Esophagus squamous epithelium (tissue), 4 donors: ENCODE measurements at regions not wholly inside any gene's neighbourhood (a gene's known extent, or its start where the extent isn't known, plus 50 kb on each side); places are given as distances from the start of the nearest gene placed in this dataset.

ENCODE experiments used
- CTCF ChIP-seq, 6 experiments: fragments of 450-650 bp in 4 of 6; fragments of 200-600 bp in 2 of 6; sonication (generic) in 2 of 6; IDR thresholded peaks; one replicate each; pipeline ENCODE4 v1.5.1; 2016 to 2019; ENCODE audit warnings: antibody characterized with exemption in 6 of 6, mild to moderate bottlenecking in 4 of 6, moderate library complexity in 4 of 6
- POLR2A ChIP-seq, 4 donors: fragments of 450-650 bp; IDR thresholded peaks; one replicate each; pipeline ENCODE4 v1.6.1; 2017; ENCODE audit warnings: antibody characterized with exemption in 4 of 4, mild to moderate bottlenecking in 4 of 4, moderate library complexity in 3 of 4

GRCh38 chr5:166018716-166019115, 2272.7 kb upstream of the WWC1 start:
- no peak for TF ChIP-seq CTCF (IDR thresholded peaks at IDR 0.05)
- TF ChIP-seq POLR2A (IDR thresholded peaks at IDR 0.05): no peak
